Vagina (tissue), 2 donors: ENCODE measurements at regions not wholly inside any gene's neighbourhood (a gene's known extent, or its start where the extent isn't known, plus 50 kb on each side); places are given as distances from the start of the nearest gene placed in this dataset.

ENCODE experiments used
- CTCF ChIP-seq, 3 experiments: fragments of 450-650 bp in 2 of 3; fragments of 200-600 bp in 1 of 3; sonication (generic) in 1 of 3; IDR thresholded peaks; one replicate each; pipeline ENCODE4 v1.5.1; 2017 to 2019; ENCODE audit warnings: antibody characterized with exemption in 3 of 3, mild to moderate bottlenecking in 2 of 3, moderate library complexity in 2 of 3
- POLR2A ChIP-seq, 2 donors: fragments of 450-650 bp; IDR thresholded peaks; one replicate each; pipeline ENCODE4 v1.6.1; 2017; ENCODE audit warnings: antibody characterized with exemption in 2 of 2, mild to moderate bottlenecking in 2 of 2, moderate library complexity in 2 of 2
- POLR2AphosphoS5 ChIP-seq, 2 donors: sonication (generic); formaldehyde crosslinking; IDR thresholded peaks; one replicate each; pipeline ENCODE4 v1.9.0; 2017; ENCODE audit warnings: antibody characterized with exemption in 2 of 2, mild to moderate bottlenecking in 2 of 2, low read depth in 1 of 2; ENCODE audit not compliant: insufficient read depth in 1 of 2

- TF ChIP-seq CTCF (IDR thresholded peaks at IDR 0.05) (no peak), POLR2AphosphoS5 (IDR thresholded peaks at IDR 0.05; ENCODE audit: insufficient read depth in 1 of 2, low read depth in 1 of 2) (no peak), POLR2A (IDR thresholded peaks at IDR 0.05) (no peak)
Measured at GRCh38 chr5:93275376-93275775, 305.6 kb downstream of the NR2F1-AS1 start.
